ENCODE measurements at regions not wholly inside any gene's neighbourhood (a gene's known extent, or its start where the extent isn't known, plus 50 kb on each side); places are given as distances from the start of the nearest gene placed in this dataset.

DNA sequence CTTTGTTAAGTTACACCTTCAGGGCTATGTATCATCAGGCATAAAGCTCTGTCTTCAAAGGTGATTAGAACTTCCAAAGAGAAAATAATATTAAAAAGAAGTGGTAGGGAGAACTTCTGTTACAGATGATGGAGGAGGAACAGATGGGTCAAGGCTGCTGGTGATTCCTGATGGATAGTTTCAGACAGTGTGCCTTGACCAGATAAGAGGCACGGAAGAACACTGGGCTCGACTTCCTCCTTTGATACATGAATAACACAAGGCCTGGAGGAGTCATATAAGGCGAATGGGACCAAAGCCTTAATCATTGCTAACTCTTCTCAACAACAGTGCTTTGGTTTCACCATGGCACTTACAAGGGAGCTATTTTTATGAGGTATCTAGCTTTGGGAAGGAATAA, 128.1 kb upstream of the RXFP2 start:
- TF ChIP-seq, protein P1, sequence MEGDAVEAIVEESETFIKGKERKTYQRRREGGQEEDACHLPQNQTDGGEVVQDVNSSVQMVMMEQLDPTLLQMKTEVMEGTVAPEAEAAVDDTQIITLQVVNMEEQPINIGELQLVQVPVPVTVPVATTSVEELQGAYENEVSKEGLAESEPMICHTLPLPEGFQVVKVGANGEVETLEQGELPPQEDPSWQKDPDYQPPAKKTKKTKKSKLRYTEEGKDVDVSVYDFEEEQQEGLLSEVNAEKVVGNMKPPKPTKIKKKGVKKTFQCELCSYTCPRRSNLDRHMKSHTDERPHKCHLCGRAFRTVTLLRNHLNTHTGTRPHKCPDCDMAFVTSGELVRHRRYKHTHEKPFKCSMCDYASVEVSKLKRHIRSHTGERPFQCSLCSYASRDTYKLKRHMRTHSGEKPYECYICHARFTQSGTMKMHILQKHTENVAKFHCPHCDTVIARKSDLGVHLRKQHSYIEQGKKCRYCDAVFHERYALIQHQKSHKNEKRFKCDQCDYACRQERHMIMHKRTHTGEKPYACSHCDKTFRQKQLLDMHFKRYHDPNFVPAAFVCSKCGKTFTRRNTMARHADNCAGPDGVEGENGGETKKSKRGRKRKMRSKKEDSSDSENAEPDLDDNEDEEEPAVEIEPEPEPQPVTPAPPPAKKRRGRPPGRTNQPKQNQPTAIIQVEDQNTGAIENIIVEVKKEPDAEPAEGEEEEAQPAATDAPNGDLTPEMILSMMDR (IDR thresholded peaks at IDR 0.05 in 4 of 5, conservative IDR thresholded peaks at IDR 0.05 in 1 of 5): no peak
- TF ChIP-seq POLR2A (IDR thresholded peaks at IDR 0.05): no peak
